HEK293 (cell line): ENCODE measurements at regions not wholly inside any gene's neighbourhood (a gene's known extent, or its start where the extent isn't known, plus 50 kb on each side); places are given as distances from the start of the nearest gene placed in this dataset.

Experiments used
- CTCF ChIA-PET: fragments of 350-600 bp; formaldehyde crosslinking; extraction: SDS; loops from one replicate; lab custom pipeline; 2021; ENCODE audit warnings: antibody characterized with exemption; lab: Yijun Ruan, JAX
- POLR2A ChIA-PET: fragments of 300-600 bp; formaldehyde crosslinking; extraction: SDS; loops from one replicate; lab custom pipeline; 2020; ENCODE audit warnings: antibody characterized with exemption, inconsistent platforms; lab: Yijun Ruan, JAX
- H3K27ac ChIP-seq: fragments of 200-500 bp; sonication (Bioruptor generic); 2 replicates; pipeline ENCODE4 v1.5.1; 2014; ENCODE audit warnings: low read depth, low read length, control low read depth, inconsistent platforms; ENCODE audit errors: extremely low read depth
- H3K36me3 ChIP-seq, 2 experiments: fragments of 200-500 bp in 1 of 2; sonication (Bioruptor generic) in 1 of 2; 1 replicate in 1 of 2; 2 replicates in 1 of 2; pipeline ENCODE4 v1.5.1; 2014 to 2017; ENCODE audit warnings: inconsistent platforms in 2 of 2, low read length in 2 of 2; ENCODE audit not compliant: control insufficient read depth in 2 of 2, insufficient read depth in 1 of 2
- H3K4me1 ChIP-seq: fragments of 200-500 bp; sonication (Bioruptor generic); 2 replicates; pipeline ENCODE4 v1.5.1; 2014; ENCODE audit warnings: mild to moderate bottlenecking, low read length, inconsistent platforms; ENCODE audit not compliant: control insufficient read depth, insufficient read depth
- H3K4me3 ChIP-seq: 2 replicates; pipeline ENCODE4 v1.5.1; 2011; ENCODE audit warnings: low read depth, mild to moderate bottlenecking, control low read depth, low read length, moderate library complexity
- H3K9me3 ChIP-seq: fragments of 200-500 bp; sonication (Bioruptor generic); 2 replicates; pipeline ENCODE4 v1.5.1; 2014; ENCODE audit warnings: low read depth, low read length, inconsistent platforms; ENCODE audit not compliant: control insufficient read depth, insufficient read depth
- ATF2 ChIP-seq: fragments of 450-650 bp; formaldehyde crosslinking; IDR thresholded peaks from 2 replicates; pipeline ENCODE4 v1.5.1; 2016; ENCODE audit warnings: missing biosample characterization, missing genetic modification characterization, low read depth
- FEZF1 ChIP-seq: fragments of 450-650 bp; formaldehyde crosslinking; IDR thresholded peaks from 2 replicates; pipeline ENCODE4 v1.5.1; 2016; ENCODE audit warnings: missing biosample characterization, missing genetic modification characterization
- IKZF3 ChIP-seq: fragments of 450-650 bp; IDR thresholded peaks from 2 replicates; pipeline ENCODE4 v1.5.0; 2018; ENCODE audit warnings: missing biosample characterization, mild to moderate bottlenecking, missing genetic modification characterization, moderate library complexity
- OSR2 ChIP-seq: fragments of 450-650 bp; formaldehyde crosslinking; IDR thresholded peaks from 2 replicates; pipeline ENCODE4 v1.5.1; 2016; ENCODE audit warnings: missing biosample characterization, missing genetic modification characterization
- PRDM6 ChIP-seq: fragments of 450-650 bp; formaldehyde crosslinking; IDR thresholded peaks from 2 replicates; pipeline ENCODE4 v1.5.1; 2017; ENCODE audit warnings: missing biosample characterization, missing genetic modification characterization
- TRIM28 ChIP-seq: IDR thresholded peaks from 2 replicates; pipeline ENCODE4 v1.6.1; 2011; ENCODE audit warnings: low read length, control low read depth, borderline replicate concordance
- ZBTB11 ChIP-seq: fragments of 450-650 bp; formaldehyde crosslinking; conservative IDR thresholded peaks from 2 replicates; pipeline ENCODE4 v1.5.1; 2016; ENCODE audit warnings: low read depth, missing biosample characterization, missing genetic modification characterization
- ZBTB20 ChIP-seq: fragments of 450-650 bp; formaldehyde crosslinking; IDR thresholded peaks from 2 replicates; pipeline ENCODE4 v1.5.1; 2016; ENCODE audit warnings: missing biosample characterization, missing genetic modification characterization
- ZBTB21 ChIP-seq: fragments of 450-650 bp; formaldehyde crosslinking; IDR thresholded peaks from 2 replicates; pipeline ENCODE4 v1.5.1; 2017; ENCODE audit warnings: missing biosample characterization, missing genetic modification characterization
- ZBTB8A ChIP-seq: fragments of 450-650 bp; formaldehyde crosslinking; IDR thresholded peaks from 2 replicates; pipeline ENCODE4 v1.5.1; 2016; ENCODE audit warnings: missing biosample characterization, missing genetic modification characterization
- ZIC2 ChIP-seq: fragments of 450-650 bp; formaldehyde crosslinking; IDR thresholded peaks from 2 replicates; pipeline ENCODE4 v1.5.1; 2016; ENCODE audit warnings: missing biosample characterization, missing genetic modification characterization
- ZNF311 ChIP-seq: fragments of 450-650 bp; formaldehyde crosslinking; IDR thresholded peaks from 2 replicates; pipeline ENCODE4 v1.5.1; 2017; ENCODE audit warnings: missing biosample characterization, missing genetic modification characterization, borderline replicate concordance
- ZNF341 ChIP-seq: fragments of 450-650 bp; formaldehyde crosslinking; IDR thresholded peaks from 2 replicates; pipeline ENCODE4; 2016; ENCODE audit warnings: low read depth, missing biosample characterization, missing genetic modification characterization
- ZNF585B ChIP-seq: fragments of 450-650 bp; formaldehyde crosslinking; IDR thresholded peaks from 2 replicates; pipeline ENCODE4 v1.5.1; 2016; ENCODE audit warnings: missing biosample characterization, missing genetic modification characterization
- ZNF629 ChIP-seq: fragments of 450-650 bp; formaldehyde crosslinking; IDR thresholded peaks from 2 replicates; pipeline ENCODE4 v1.5.1; 2017; ENCODE audit warnings: missing biosample characterization, missing genetic modification characterization
- ZNF701 ChIP-seq: fragments of 450-650 bp; formaldehyde crosslinking; IDR thresholded peaks from 2 replicates; pipeline ENCODE4 v1.5.1; 2016; ENCODE audit warnings: missing biosample characterization, missing genetic modification characterization
- ZNF707 ChIP-seq: fragments of 450-650 bp; formaldehyde crosslinking; IDR thresholded peaks from 2 replicates; pipeline ENCODE4 v1.5.1; 2016; ENCODE audit warnings: missing biosample characterization, missing genetic modification characterization
- ZNF843 ChIP-seq: fragments of 450-650 bp; formaldehyde crosslinking; IDR thresholded peaks from 2 replicates; pipeline ENCODE4 v1.5.1; 2016; ENCODE audit warnings: missing biosample characterization, missing genetic modification characterization
- ZXDB ChIP-seq: fragments of 450-650 bp; formaldehyde crosslinking; IDR thresholded peaks from 2 replicates; pipeline ENCODE4 v1.5.1; 2016; ENCODE audit warnings: missing biosample characterization, missing genetic modification characterization
- TF ChIP-seq, protein P1 (sequence below): fragments of 450-650 bp; formaldehyde crosslinking; IDR thresholded peaks from 2 replicates; pipeline ENCODE4 v1.5.1; 2016; ENCODE audit warnings: missing biosample characterization, missing genetic modification characterization
- TF ChIP-seq, protein P2 (sequence below): fragments of 450-650 bp; formaldehyde crosslinking; IDR thresholded peaks from 2 replicates; pipeline ENCODE4 v1.5.1; 2016; ENCODE audit warnings: missing biosample characterization, missing genetic modification characterization
- TF ChIP-seq, protein P3 (sequence below): fragments of 450-650 bp; formaldehyde crosslinking; IDR thresholded peaks from 2 replicates; pipeline ENCODE4 v1.5.1; 2017; ENCODE audit warnings: missing biosample characterization, missing genetic modification characterization

DNA sequence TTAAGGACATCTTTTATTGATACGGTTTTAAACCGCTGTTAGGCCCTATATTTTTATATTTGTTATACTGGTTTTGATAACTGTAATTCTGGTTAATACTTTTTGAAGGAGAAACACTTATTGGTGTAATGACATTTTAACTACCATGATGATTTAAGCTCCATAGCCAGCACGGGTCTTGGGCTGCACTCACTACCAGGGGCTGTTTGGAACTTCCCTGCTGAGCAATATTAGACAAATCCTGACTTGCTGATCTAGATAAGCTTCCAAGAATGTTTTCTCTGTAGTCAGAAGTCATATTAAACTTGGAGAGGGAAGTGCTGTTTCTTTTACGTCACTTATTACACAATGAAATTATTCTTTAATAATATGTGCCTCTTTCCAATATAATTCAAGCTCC, 540.0 kb upstream of the GRAMD2B start:
- Histone ChIP-seq H3K4me3 (no peak overlapping the region), H3K9me3 (no peaks in the 10 kb centered on the region), H3K36me3 (no peaks in the 10 kb centered on the region), H3K27ac (no peak overlapping the region), H3K4me1 (no peaks in the 10 kb centered on the region)
- ChIA-PET POLR2A (no interaction called here), CTCF (interaction anchor here (0.6 kb wide), 1 partner anchor 75 kb away, joined by 3 read pairs; no protein-coding TSS in a partner anchor)
- TF ChIP-seq, protein P1, sequence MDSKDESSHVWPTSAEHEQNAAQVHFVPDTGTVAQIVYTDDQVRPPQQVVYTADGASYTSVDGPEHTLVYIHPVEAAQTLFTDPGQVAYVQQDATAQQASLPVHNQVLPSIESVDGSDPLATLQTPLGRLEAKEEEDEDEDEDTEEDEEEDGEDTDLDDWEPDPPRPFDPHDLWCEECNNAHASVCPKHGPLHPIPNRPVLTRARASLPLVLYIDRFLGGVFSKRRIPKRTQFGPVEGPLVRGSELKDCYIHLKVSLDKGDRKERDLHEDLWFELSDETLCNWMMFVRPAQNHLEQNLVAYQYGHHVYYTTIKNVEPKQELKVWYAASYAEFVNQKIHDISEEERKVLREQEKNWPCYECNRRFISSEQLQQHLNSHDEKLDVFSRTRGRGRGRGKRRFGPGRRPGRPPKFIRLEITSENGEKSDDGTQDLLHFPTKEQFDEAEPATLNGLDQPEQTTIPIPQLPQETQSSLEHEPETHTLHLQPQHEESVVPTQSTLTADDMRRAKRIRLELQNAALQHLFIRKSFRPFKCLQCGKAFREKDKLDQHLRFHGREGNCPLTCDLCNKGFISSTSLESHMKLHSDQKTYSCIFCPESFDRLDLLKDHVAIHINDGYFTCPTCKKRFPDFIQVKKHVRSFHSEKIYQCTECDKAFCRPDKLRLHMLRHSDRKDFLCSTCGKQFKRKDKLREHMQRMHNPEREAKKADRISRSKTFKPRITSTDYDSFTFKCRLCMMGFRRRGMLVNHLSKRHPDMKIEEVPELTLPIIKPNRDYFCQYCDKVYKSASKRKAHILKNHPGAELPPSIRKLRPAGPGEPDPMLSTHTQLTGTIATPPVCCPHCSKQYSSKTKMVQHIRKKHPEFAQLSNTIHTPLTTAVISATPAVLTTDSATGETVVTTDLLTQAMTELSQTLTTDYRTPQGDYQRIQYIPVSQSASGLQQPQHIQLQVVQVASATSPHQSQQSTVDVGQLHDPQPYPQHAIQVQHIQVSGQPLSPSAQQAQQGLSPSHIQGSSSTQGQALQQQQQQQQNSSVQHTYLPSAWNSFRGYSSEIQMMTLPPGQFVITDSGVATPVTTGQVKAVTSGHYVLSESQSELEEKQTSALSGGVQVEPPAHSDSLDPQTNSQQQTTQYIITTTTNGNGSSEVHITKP (tag by site-specific recombination), result 0 out of 2 replicates have a peak, but pooled peaks have one; percentile 52
- TF ChIP-seq, protein P2, sequence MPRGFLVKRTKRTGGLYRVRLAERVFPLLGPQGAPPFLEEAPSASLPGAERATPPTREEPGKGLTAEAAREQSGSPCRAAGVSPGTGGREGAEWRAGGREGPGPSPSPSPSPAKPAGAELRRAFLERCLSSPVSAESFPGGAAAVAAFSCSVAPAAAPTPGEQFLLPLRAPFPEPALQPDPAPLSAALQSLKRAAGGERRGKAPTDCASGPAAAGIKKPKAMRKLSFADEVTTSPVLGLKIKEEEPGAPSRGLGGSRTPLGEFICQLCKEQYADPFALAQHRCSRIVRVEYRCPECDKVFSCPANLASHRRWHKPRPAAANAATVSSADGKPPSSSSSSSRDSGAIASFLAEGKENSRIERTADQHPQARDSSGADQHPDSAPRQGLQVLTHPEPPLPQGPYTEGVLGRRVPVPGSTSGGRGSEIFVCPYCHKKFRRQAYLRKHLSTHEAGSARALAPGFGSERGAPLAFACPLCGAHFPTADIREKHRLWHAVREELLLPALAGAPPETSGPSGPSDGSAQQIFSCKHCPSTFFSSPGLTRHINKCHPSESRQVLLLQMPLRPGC, result no peak
- TF ChIP-seq ZNF701, result no peak
- peak; percentile 63 for TF ChIP-seq OSR2 (tag by site-specific recombination)
- TF ChIP-seq ZNF311 (tag by site-specific recombination), result no peak
- 0 out of 2 replicates have a peak, but pooled peaks have one; percentile 22 for TF ChIP-seq ZBTB8A (tag by site-specific recombination)
- peak; percentile 46; the same call in 1 of the 2 replicates for TF ChIP-seq IKZF3
- peak; percentile 48; the same call in 1 of the 2 replicates for TF ChIP-seq ZNF843 (tag by site-specific recombination)
- peak; percentile 70 for TF ChIP-seq ZXDB (tag by site-specific recombination)
- peak; percentile 44; the same call in 1 of the 2 replicates for TF ChIP-seq ATF2 (tag by site-specific recombination)
- peak; percentile 72 for TF ChIP-seq PRDM6
- TF ChIP-seq ZIC2, result peak; percentile 69
- TF ChIP-seq ZBTB21 (tag by site-specific recombination), result peak; percentile 57
- TF ChIP-seq FEZF1 (tag by site-specific recombination), result peak; percentile 46; the same call in 1 of the 2 replicates
- no peak for TF ChIP-seq ZBTB20 (tag by site-specific recombination)
- TF ChIP-seq ZBTB11 (tag by site-specific recombination), result no peak
- TF ChIP-seq ZNF585B (tag by site-specific recombination), result no peak
- peak; percentile 59 for TF ChIP-seq ZNF629
- TF ChIP-seq, protein P3, sequence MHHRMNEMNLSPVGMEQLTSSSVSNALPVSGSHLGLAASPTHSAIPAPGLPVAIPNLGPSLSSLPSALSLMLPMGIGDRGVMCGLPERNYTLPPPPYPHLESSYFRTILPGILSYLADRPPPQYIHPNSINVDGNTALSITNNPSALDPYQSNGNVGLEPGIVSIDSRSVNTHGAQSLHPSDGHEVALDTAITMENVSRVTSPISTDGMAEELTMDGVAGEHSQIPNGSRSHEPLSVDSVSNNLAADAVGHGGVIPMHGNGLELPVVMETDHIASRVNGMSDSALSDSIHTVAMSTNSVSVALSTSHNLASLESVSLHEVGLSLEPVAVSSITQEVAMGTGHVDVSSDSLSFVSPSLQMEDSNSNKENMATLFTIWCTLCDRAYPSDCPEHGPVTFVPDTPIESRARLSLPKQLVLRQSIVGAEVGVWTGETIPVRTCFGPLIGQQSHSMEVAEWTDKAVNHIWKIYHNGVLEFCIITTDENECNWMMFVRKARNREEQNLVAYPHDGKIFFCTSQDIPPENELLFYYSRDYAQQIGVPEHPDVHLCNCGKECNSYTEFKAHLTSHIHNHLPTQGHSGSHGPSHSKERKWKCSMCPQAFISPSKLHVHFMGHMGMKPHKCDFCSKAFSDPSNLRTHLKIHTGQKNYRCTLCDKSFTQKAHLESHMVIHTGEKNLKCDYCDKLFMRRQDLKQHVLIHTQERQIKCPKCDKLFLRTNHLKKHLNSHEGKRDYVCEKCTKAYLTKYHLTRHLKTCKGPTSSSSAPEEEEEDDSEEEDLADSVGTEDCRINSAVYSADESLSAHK (tag by site-specific recombination), result peak; percentile 60; the same call in 1 of the 2 replicates
- TF ChIP-seq TRIM28, result 0 out of 2 replicates have a peak, but pooled peaks have one; percentile 44
- 0 out of 2 replicates have a peak, but pooled peaks have one; percentile 16 for TF ChIP-seq ZNF341 (tag by site-specific recombination)
- no peak for TF ChIP-seq ZNF707 (tag by site-specific recombination)
